HEK293 (cell line): ENCODE measurements at regions not wholly inside any gene's neighbourhood (a gene's known extent, or its start where the extent isn't known, plus 50 kb on each side); places are given as distances from the start of the nearest gene placed in this dataset.

Source experiments
- CTCF ChIA-PET: fragments of 350-600 bp; formaldehyde crosslinking; extraction: SDS; loops from one replicate; lab custom pipeline; 2021; ENCODE audit warnings: antibody characterized with exemption; lab: Yijun Ruan, JAX
- POLR2A ChIA-PET: fragments of 300-600 bp; formaldehyde crosslinking; extraction: SDS; loops from one replicate; lab custom pipeline; 2020; ENCODE audit warnings: antibody characterized with exemption, inconsistent platforms; lab: Yijun Ruan, JAX
- H3K27ac ChIP-seq: fragments of 200-500 bp; sonication (Bioruptor generic); 2 replicates; pipeline ENCODE4 v1.5.1; 2014; ENCODE audit warnings: low read depth, low read length, control low read depth, inconsistent platforms; ENCODE audit errors: extremely low read depth
- H3K36me3 ChIP-seq, 2 experiments: fragments of 200-500 bp in 1 of 2; sonication (Bioruptor generic) in 1 of 2; 1 replicate in 1 of 2; 2 replicates in 1 of 2; pipeline ENCODE4 v1.5.1; 2014 to 2017; ENCODE audit warnings: inconsistent platforms in 2 of 2, low read length in 2 of 2; ENCODE audit not compliant: control insufficient read depth in 2 of 2, insufficient read depth in 1 of 2
- H3K4me1 ChIP-seq: fragments of 200-500 bp; sonication (Bioruptor generic); 2 replicates; pipeline ENCODE4 v1.5.1; 2014; ENCODE audit warnings: mild to moderate bottlenecking, low read length, inconsistent platforms; ENCODE audit not compliant: control insufficient read depth, insufficient read depth
- H3K4me3 ChIP-seq: 2 replicates; pipeline ENCODE4 v1.5.1; 2011; ENCODE audit warnings: low read depth, mild to moderate bottlenecking, control low read depth, low read length, moderate library complexity
- H3K9me3 ChIP-seq: fragments of 200-500 bp; sonication (Bioruptor generic); 2 replicates; pipeline ENCODE4 v1.5.1; 2014; ENCODE audit warnings: low read depth, low read length, inconsistent platforms; ENCODE audit not compliant: control insufficient read depth, insufficient read depth
- ELK4 ChIP-seq: IDR thresholded peaks from 2 replicates; pipeline ENCODE4 v1.6.1; 2011; ENCODE audit warnings: mild to moderate bottlenecking, low read depth, low read length, borderline replicate concordance
- GLIS2 ChIP-seq: fragments of 450-650 bp; formaldehyde crosslinking; IDR thresholded peaks from 2 replicates; pipeline ENCODE4 v1.5.1; 2016; ENCODE audit warnings: missing biosample characterization, missing genetic modification characterization
- KLF7 ChIP-seq: fragments of 450-650 bp; formaldehyde crosslinking; IDR thresholded peaks from 2 replicates; pipeline ENCODE4 v1.5.1; 2016; ENCODE audit warnings: missing biosample characterization, missing genetic modification characterization, borderline replicate concordance
- PRDM1 ChIP-seq: fragments of 450-650 bp; formaldehyde crosslinking; IDR thresholded peaks from 2 replicates; pipeline ENCODE4; 2016; ENCODE audit warnings: missing biosample characterization, missing genetic modification characterization
- PRDM4 ChIP-seq: fragments of 450-650 bp; formaldehyde crosslinking; IDR thresholded peaks from 2 replicates; pipeline ENCODE4 v1.5.1; 2017; ENCODE audit warnings: missing biosample characterization, missing genetic modification characterization
- SCRT1 ChIP-seq: fragments of 450-650 bp; formaldehyde crosslinking; IDR thresholded peaks from 2 replicates; pipeline ENCODE4 v1.5.1; 2016; ENCODE audit warnings: missing biosample characterization, missing genetic modification characterization, borderline replicate concordance
- YY2 ChIP-seq: fragments of 450-650 bp; formaldehyde crosslinking; IDR thresholded peaks from 2 replicates; pipeline ENCODE4 v1.5.1; 2016; ENCODE audit warnings: missing biosample characterization, missing genetic modification characterization
- ZBTB17 ChIP-seq: fragments of 450-650 bp; formaldehyde crosslinking; IDR thresholded peaks from 2 replicates; pipeline ENCODE4 v1.5.1; 2016; ENCODE audit warnings: missing biosample characterization, missing genetic modification characterization
- ZFP41 ChIP-seq: fragments of 450-650 bp; formaldehyde crosslinking; IDR thresholded peaks from 2 replicates; pipeline ENCODE4 v1.5.1; 2016; ENCODE audit warnings: missing biosample characterization, missing genetic modification characterization, borderline replicate concordance
- ZNF112 ChIP-seq: fragments of 450-650 bp; formaldehyde crosslinking; IDR thresholded peaks from 2 replicates; pipeline ENCODE4 v1.5.0; 2017; ENCODE audit warnings: missing biosample characterization, missing genetic modification characterization
- ZNF121 ChIP-seq: fragments of 450-650 bp; formaldehyde crosslinking; IDR thresholded peaks from 2 replicates; pipeline ENCODE4 v1.5.1; 2016; ENCODE audit warnings: missing biosample characterization, missing genetic modification characterization
- ZNF174 ChIP-seq: fragments of 450-650 bp; formaldehyde crosslinking; IDR thresholded peaks from 2 replicates; pipeline ENCODE4 v1.5.0; 2017; ENCODE audit warnings: missing biosample characterization, mild to moderate bottlenecking, missing genetic modification characterization
- ZNF214 ChIP-seq: fragments of 450-650 bp; formaldehyde crosslinking; IDR thresholded peaks from 2 replicates; pipeline ENCODE4 v1.5.1; 2017; ENCODE audit warnings: missing biosample characterization, mild to moderate bottlenecking, missing genetic modification characterization, borderline replicate concordance
- ZNF239 ChIP-seq: fragments of 450-650 bp; formaldehyde crosslinking; IDR thresholded peaks from 2 replicates; pipeline ENCODE4 v1.5.1; 2016; ENCODE audit warnings: missing biosample characterization, missing genetic modification characterization
- ZNF302 ChIP-seq: fragments of 450-650 bp; formaldehyde crosslinking; IDR thresholded peaks from 2 replicates; pipeline ENCODE4 v1.5.1; 2016; ENCODE audit warnings: missing biosample characterization, missing genetic modification characterization, low read depth
- ZNF350 ChIP-seq: fragments of 450-650 bp; formaldehyde crosslinking; IDR thresholded peaks from 2 replicates; pipeline ENCODE4 v1.5.0; 2017; ENCODE audit warnings: missing biosample characterization, mild to moderate bottlenecking, missing genetic modification characterization
- ZNF354C ChIP-seq: fragments of 450-650 bp; formaldehyde crosslinking; IDR thresholded peaks from 2 replicates; pipeline ENCODE4 v1.5.1; 2016; ENCODE audit warnings: missing biosample characterization, missing genetic modification characterization, low read depth, borderline replicate concordance
- ZNF366 ChIP-seq: fragments of 450-650 bp; formaldehyde crosslinking; conservative IDR thresholded peaks from 2 replicates; pipeline ENCODE4 v1.5.1; 2016; ENCODE audit warnings: missing biosample characterization, missing genetic modification characterization
- ZNF488 ChIP-seq: fragments of 450-650 bp; formaldehyde crosslinking; IDR thresholded peaks from 2 replicates; pipeline ENCODE4 v1.5.1; 2016; ENCODE audit warnings: missing biosample characterization, missing genetic modification characterization
- ZNF514 ChIP-seq: fragments of 450-650 bp; formaldehyde crosslinking; IDR thresholded peaks from 2 replicates; pipeline ENCODE4 v1.5.1; 2016; ENCODE audit warnings: missing biosample characterization, missing genetic modification characterization
- ZNF560 ChIP-seq: fragments of 450-650 bp; formaldehyde crosslinking; IDR thresholded peaks from 2 replicates; pipeline ENCODE4 v1.5.1; 2017; ENCODE audit warnings: missing biosample characterization, missing genetic modification characterization, borderline replicate concordance
- ZNF658 ChIP-seq: fragments of 450-650 bp; formaldehyde crosslinking; IDR thresholded peaks from 2 replicates; pipeline ENCODE4; 2016; ENCODE audit warnings: missing biosample characterization, missing genetic modification characterization
- ZNF670 ChIP-seq: fragments of 450-650 bp; formaldehyde crosslinking; IDR thresholded peaks from 2 replicates; pipeline ENCODE4 v1.5.1; 2016; ENCODE audit warnings: missing biosample characterization, missing genetic modification characterization, low read depth
- ZNF792 ChIP-seq: fragments of 450-650 bp; formaldehyde crosslinking; IDR thresholded peaks from 2 replicates; pipeline ENCODE4 v1.5.1; 2016; ENCODE audit warnings: missing biosample characterization, missing genetic modification characterization

GRCh38 chr10:92750791-92751533 lies 61.2 kb downstream of the HHEX start (continued):
- no peak for TF ChIP-seq ELK4
- no peak for TF ChIP-seq ZNF174 (tag by site-specific recombination)
- no peak for TF ChIP-seq ZNF560
- no peak for TF ChIP-seq ZNF514
- TF ChIP-seq ZNF214 (tag by site-specific recombination): no peak
- TF ChIP-seq ZFP41: no peak

- no peak overlapping the region for H3K27ac ChIP-seq
- H3K9me3 ChIP-seq: no peaks in the 10 kb centered on the region
- ChIA-PET POLR2A (no interaction called here), CTCF (interaction anchor here (0.6 to 1.0 kb wide), 2 partner anchors 59 to 116 kb away, joined by 3 read pairs; no protein-coding TSS in a partner anchor)
- peaks cover 6% of the 10 kb centered on the region; the same call in 1 of the 2 replicates for H3K4me1 ChIP-seq
- no peak overlapping the region for H3K4me3 ChIP-seq
- no peak for TF ChIP-seq ZNF366
- TF ChIP-seq ZNF112 (tag by site-specific recombination): no peak
- no peak for TF ChIP-seq ZNF302 (tag by site-specific recombination)
- no peak for TF ChIP-seq ZNF214 (tag by site-specific recombination)
- TF ChIP-seq ZNF354C (tag by site-specific recombination): no peak
- no peaks in the 10 kb centered on the region for H3K36me3 ChIP-seq
Observed at GRCh38 chr10:92751534-92751811, 61.7 kb downstream of the HHEX start.

- H3K4me3 ChIP-seq: no peak overlapping the region
- H3K4me1 ChIP-seq: peaks cover 7% of the 10 kb centered on the region; the same call in 1 of the 2 replicates
- H3K36me3 ChIP-seq: no peaks in the 10 kb centered on the region
- H3K27ac ChIP-seq: no peak overlapping the region
- H3K9me3 ChIP-seq: no peaks in the 10 kb centered on the region
- POLR2A ChIA-PET: no interaction called here
- TF ChIP-seq PRDM1 (tag by site-specific recombination): peak; percentile 92
- TF ChIP-seq ZNF488 (tag by site-specific recombination): no peak
- no peak for TF ChIP-seq ELK4
- 0 out of 2 replicates have a peak, but pooled peaks have one; percentile 34 for TF ChIP-seq ZNF121 (tag by site-specific recombination)
- no peak for TF ChIP-seq ZBTB17 (tag by site-specific recombination)
- TF ChIP-seq, all 188 proteins: peak for 2
- CTCF ChIA-PET: interaction anchor here (0.6 to 1.0 kb wide), 2 partner anchors 59 to 116 kb away, joined by 3 read pairs; no protein-coding TSS in a partner anchor
Observed at GRCh38 chr10:92751827-92752226, 62.1 kb downstream of the HHEX start.

- no peak overlapping the region for H3K4me3 ChIP-seq
- H3K9me3 ChIP-seq: no peaks in the 10 kb centered on the region
- no peak for TF ChIP-seq PRDM1 (tag by site-specific recombination)
- TF ChIP-seq GLIS2 (tag by site-specific recombination): no peak
- no peak for TF ChIP-seq SCRT1
- TF ChIP-seq ZNF792: no peak
- TF ChIP-seq ZNF658 (tag by site-specific recombination): no peak
- TF ChIP-seq ZNF670 (tag by site-specific recombination): no peak
- TF ChIP-seq ZNF350 (tag by site-specific recombination): no peak
- TF ChIP-seq ZNF239 (tag by site-specific recombination): no peak
- no peak for TF ChIP-seq PRDM4 (tag by site-specific recombination)
- no peak for TF ChIP-seq YY2 (tag by site-specific recombination)
- TF ChIP-seq KLF7 (tag by site-specific recombination): no peak
- H3K27ac ChIP-seq: no peak overlapping the region
- no peaks in the 10 kb centered on the region for H3K36me3 ChIP-seq
- peaks cover 15% of the 10 kb centered on the region for H3K4me1 ChIP-seq
- ChIA-PET POLR2A (no interaction called here), CTCF (no interaction called here)
Observed at GRCh38 chr10:92753865-92754264, 64.1 kb downstream of the HHEX start.
